ENCODE measurements at regions not wholly inside any gene's neighbourhood (a gene's known extent, or its start where the extent isn't known, plus 50 kb on each side); places are given as distances from the start of the nearest gene placed in this dataset.

- in situ Hi-C loops (cut with MboI) (no loop called here), intact Hi-C loops (cut with micrococcal nuclease) (no loop called here)
- H3K4me2 ChIP-seq (ENCODE audit: insufficient read depth, low read length): no peak overlapping the region
- FAIRE-seq (no peak), ATAC-seq (no peak), DNase-seq (ENCODE audit: extremely low read depth in 1 of 4, low spot score in 3 of 4) (no peak)
- no peaks in the 10 kb centered on the region for H3K9me3 ChIP-seq (replicated peaks; ENCODE audit: control insufficient read depth, insufficient read depth, low read depth, low read length)
- no peak for TF ChIP-seq ZNF655 (CRISPR knock-in tag; IDR thresholded peaks at IDR 0.05)
- H3K27me3 ChIP-seq (ENCODE audit: control insufficient read depth in 2 of 2, insufficient read depth in 2 of 2, low read length in 2 of 2): peaks cover 0 to 2% of the 10 kb centered on the region in 2 experiments; a peak in 2 of 5 replicates
- POLR2A ChIA-PET: no interaction called here
- H3K9me1 ChIP-seq (ENCODE audit: control insufficient read depth, insufficient read depth, low read length): no peaks in the 10 kb centered on the region
- H3K4me3 ChIP-seq: no peak overlapping the region
- 1% methylated on average over 8 of the region's 8 CpGs for WGBS (ENCODE audit: insufficient coverage, low coverage, missing lambda C conversion rate)
- CTCF ChIA-PET (ENCODE audit: low intra/inter-chr PET ratio): no interaction called here
- no peaks in the 10 kb centered on the region for H3K36me3 ChIP-seq (ENCODE audit: control insufficient read depth, insufficient read depth, low read length)
- no peaks in the 10 kb centered on the region for H4K20me1 ChIP-seq (replicated peaks; ENCODE audit: control insufficient read depth, insufficient read depth, low read length)
- H3K4me1 ChIP-seq (replicated peaks in 1 of 2; ENCODE audit: control insufficient read depth in 2 of 2, insufficient read depth in 2 of 2, low read length in 2 of 2): no peaks in the 10 kb centered on the region
- H3K9ac ChIP-seq (ENCODE audit: insufficient read depth in 1 of 2, low read depth in 2 of 2, low read length in 2 of 2): no peak overlapping the region
- H2AFZ ChIP-seq (ENCODE audit: low read depth, low read length): no peak overlapping the region
- BruUV-seq (replicated peaks): no TSS peak
- H3K27ac ChIP-seq (ENCODE audit: extremely low read depth, low read depth, low read length): no peak overlapping the region
- no peaks in the 10 kb centered on the region for H3K79me2 ChIP-seq (ENCODE audit: control insufficient read depth, insufficient read depth, low read length)
Observed at GRCh38 chr2:118548880-118549488, 298.5 kb downstream of the EN1 start.

GRCh38 chr2:118539290-118539689 lies 308.2 kb downstream of the EN1 start:
- no TSS peak for BruUV-seq (replicated peaks)
- H3K9me1 ChIP-seq (ENCODE audit: control insufficient read depth, insufficient read depth, low read length): no peaks in the 10 kb centered on the region
- H3K27me3 ChIP-seq (ENCODE audit: control insufficient read depth in 2 of 2, insufficient read depth in 2 of 2, low read length in 2 of 2): peaks cover 0 to 14% of the 10 kb centered on the region in 2 experiments; a peak in 1 of 5 replicates
- no peak overlapping the region for H3K27ac ChIP-seq (ENCODE audit: extremely low read depth, low read depth, low read length)
- H3K9me3 ChIP-seq (replicated peaks; ENCODE audit: control insufficient read depth, insufficient read depth, low read depth, low read length): no peaks in the 10 kb centered on the region
- no peaks in the 10 kb centered on the region for H4K20me1 ChIP-seq (replicated peaks; ENCODE audit: control insufficient read depth, insufficient read depth, low read length)
- no peak overlapping the region for H3K4me3 ChIP-seq
- intact Hi-C loops (cut with micrococcal nuclease) (no loop called here), in situ Hi-C loops (cut with MboI) (no loop called here)
- no peaks in the 10 kb centered on the region for H3K36me3 ChIP-seq (ENCODE audit: control insufficient read depth, insufficient read depth, low read length)
- no peak overlapping the region for H3K4me2 ChIP-seq (ENCODE audit: insufficient read depth, low read length)
- FAIRE-seq (no peak), ATAC-seq (peak; percentile 75), DNase-seq (ENCODE audit: extremely low read depth in 1 of 4, low spot score in 3 of 4) (peak in 2 of 4 experiments; percentile 21 to 32)
- H3K9ac ChIP-seq (ENCODE audit: insufficient read depth in 1 of 2, low read depth in 2 of 2, low read length in 2 of 2): no peak overlapping the region
- WGBS (ENCODE audit: insufficient coverage, low coverage, missing lambda C conversion rate): 2% methylated on average over 6 of the region's 7 CpGs
- H2AFZ ChIP-seq (ENCODE audit: low read depth, low read length): no peak overlapping the region
- POLR2A ChIA-PET: interaction anchor here (0.5 to 0.7 kb wide), 2 partner anchors 21 to 518 kb away, joined by 3 read pairs; no protein-coding TSS in a partner anchor
- H3K79me2 ChIP-seq (ENCODE audit: control insufficient read depth, insufficient read depth, low read length): no peaks in the 10 kb centered on the region
- CTCF ChIA-PET (ENCODE audit: low intra/inter-chr PET ratio): interaction anchor here (0.6 to 0.8 kb wide), 4 partner anchors 316 to 680 kb away, joined by 3 to 10 read pairs (median 4); no protein-coding TSS in a partner anchor
- no peaks in the 10 kb centered on the region for H3K4me1 ChIP-seq (replicated peaks in 1 of 2; ENCODE audit: control insufficient read depth in 2 of 2, insufficient read depth in 2 of 2, low read length in 2 of 2)
- TF ChIP-seq HNRNPK (IDR thresholded peaks at IDR 0.05; ENCODE audit: low read depth, low read length, poor library complexity, severe bottlenecking) (no peak), ZNF655 (CRISPR knock-in tag; IDR thresholded peaks at IDR 0.05) (no peak), TRIM25 (IDR thresholded peaks at IDR 0.05; ENCODE audit: borderline replicate concordance) (no peak), NEUROD1 (IDR thresholded peaks at IDR 0.05; ENCODE audit: borderline replicate concordance, low read depth, low read length, partially characterized antibody) (no peak)

Measured in K562 (cell line).